H1 (cell line): ENCODE measurements at regions not wholly inside any gene's neighbourhood (a gene's known extent, or its start where the extent isn't known, plus 50 kb on each side); places are given as distances from the start of the nearest gene placed in this dataset.

ENCODE experiments used
- CTCF ChIA-PET: fragments of 300-600 bp; sonication (Branson Sonifier 250); formaldehyde crosslinking; loops from one replicate; lab custom pipeline; 2021; ENCODE audit not compliant: partially characterized antibody; lab: Charles Lee
- POLR2A ChIA-PET: fragments of 300-600 bp; sonication (Branson Sonifier 250); formaldehyde crosslinking; loops from one replicate; lab custom pipeline; 2021; ENCODE audit warnings: inconsistent platforms; ENCODE audit not compliant: partially characterized antibody; lab: Charles Lee
- DNase-seq, 2 experiments: peaks; one replicate each; pipeline versions ENCODE4 v3.0.0 to v3.0.0-alpha.2; 2010 to 2022; ENCODE audit warnings: low spot score in 2 of 2, low read depth in 1 of 2, mixed read lengths in 1 of 2
- FAIRE-seq: peaks from 2 replicates; lab custom pipeline; 2011; peaks lifted over from hg19 to GRCh38; lab: Jason Lieb, UNC
- H2AFZ ChIP-seq: 2 replicates; pipeline ENCODE4 v1.8.1; 2012; ENCODE audit warnings: low read length, inconsistent platforms
- H2AK5ac ChIP-seq: 2 replicates; pipeline ENCODE4 v1.6.1; 2013; ENCODE audit warnings: low read depth, low read length
- H2BK120ac ChIP-seq: replicated peaks from 2 replicates; pipeline ENCODE3; 2013; ENCODE audit warnings: low read depth, low read length, inconsistent platforms
- H2BK12ac ChIP-seq: 2 replicates; pipeline ENCODE4 v1.6.1; 2013; ENCODE audit warnings: low read depth, low read length
- H2BK15ac ChIP-seq: 2 replicates; pipeline ENCODE4 v1.6.1; 2013; ENCODE audit warnings: low read length
- H2BK20ac ChIP-seq: 2 replicates; pipeline ENCODE4 v1.6.1; 2013; ENCODE audit warnings: low read length
- H2BK5ac ChIP-seq: 2 replicates; pipeline ENCODE4 v1.6.1; 2013; ENCODE audit warnings: low read depth, low read length
- H3K14ac ChIP-seq: 2 replicates; pipeline ENCODE4 v1.6.1; 2013; ENCODE audit warnings: inconsistent platforms; ENCODE audit not compliant: insufficient read length
- H3K18ac ChIP-seq: 2 replicates; pipeline ENCODE4 v1.6.1; 2013; ENCODE audit warnings: low read length; ENCODE audit errors: extremely low read depth
- H3K23ac ChIP-seq: 2 replicates; pipeline ENCODE4 v1.6.1; 2013; ENCODE audit warnings: inconsistent platforms; ENCODE audit not compliant: insufficient read length
- H3K23me2 ChIP-seq: 2 replicates; pipeline ENCODE4 v1.6.1; 2013; ENCODE audit warnings: low read depth, low read length
- H3K27ac ChIP-seq: 2 replicates; pipeline ENCODE4 v1.6.1; 2011; ENCODE audit warnings: low read depth, low read length, inconsistent platforms
- H3K27me3 ChIP-seq, 4 experiments: replicated peaks in 1 of 4; 1 replicate in 1 of 4; 2 replicates in 3 of 4; pipeline versions ENCODE4 v1.6.1 to v1.8.1; 2011 to 2013; ENCODE audit warnings: low read length in 3 of 4, mild to moderate bottlenecking in 3 of 4, inconsistent platforms in 2 of 4, mixed read lengths in 2 of 4, moderate library complexity in 1 of 4; ENCODE audit not compliant: control insufficient read depth in 3 of 4, insufficient read depth in 3 of 4; ENCODE audit errors: extremely low read depth in 1 of 4
- H3K36me3 ChIP-seq, 4 experiments: 2 replicates each; pipeline versions ENCODE4 v1.6.1 to v1.8.1; 2011 to 2013; ENCODE audit warnings: mild to moderate bottlenecking in 4 of 4, low read length in 3 of 4, moderate library complexity in 2 of 4, control low read depth in 1 of 4, inconsistent platforms in 1 of 4; ENCODE audit not compliant: insufficient read depth in 4 of 4, control insufficient read depth in 2 of 4
- H3K4ac ChIP-seq: replicated peaks from 2 replicates; pipeline ENCODE3; 2013; ENCODE audit warnings: low read length, low read depth, mixed read lengths, inconsistent platforms; ENCODE audit not compliant: insufficient read length
- H3K4me1 ChIP-seq, 4 experiments: replicated peaks in 1 of 4; 1 replicate in 1 of 4; 2 replicates in 3 of 4; pipeline versions ENCODE4 v1.6.1 to v1.8.1; 2011 to 2013; ENCODE audit warnings: low read length in 3 of 4, inconsistent platforms in 2 of 4, mixed read lengths in 1 of 4; ENCODE audit not compliant: insufficient read depth in 4 of 4, control insufficient read depth in 3 of 4
- H3K4me2 ChIP-seq, 2 experiments: 2 replicates each; pipeline versions ENCODE4 v1.6.1 to v1.8.1; 2011 to 2013; ENCODE audit warnings: low read depth in 2 of 2, low read length in 2 of 2, control low read depth in 1 of 2, inconsistent platforms in 1 of 2, mild to moderate bottlenecking in 1 of 2; ENCODE audit not compliant: insufficient read depth in 1 of 2
- H3K4me3 ChIP-seq, 4 experiments: fragments of 200-600, 300-600 bp in 1 of 4; sonication (generic), shearing (Covaris generic), sonication (Bioruptor Twin) in 1 of 4; 2 replicates each; pipeline versions ENCODE4 v1.5.1 to v1.8.1; 2011 to 2016; ENCODE audit warnings: low read length in 4 of 4, low read depth in 3 of 4, control low read depth in 2 of 4, inconsistent platforms in 2 of 4, mild to moderate bottlenecking in 2 of 4, mixed read lengths in 1 of 4, moderate library complexity in 1 of 4; ENCODE audit not compliant: insufficient read depth in 2 of 4; ENCODE audit errors: extremely low read depth in 1 of 4
- H3K56ac ChIP-seq: replicated peaks from 2 replicates; pipeline ENCODE3; 2013; ENCODE audit warnings: low read depth, mild to moderate bottlenecking, mixed read lengths, low read length, inconsistent platforms; ENCODE audit not compliant: insufficient read length
- H3K79me1 ChIP-seq: 2 replicates; pipeline ENCODE4 v1.6.1; 2013; ENCODE audit warnings: low read depth, low read length, control low read depth
- H3K79me2 ChIP-seq, 2 experiments: 2 replicates each; pipeline versions ENCODE4 v1.6.1 to v1.8.1; 2012 to 2013; ENCODE audit warnings: low read length in 2 of 2, mild to moderate bottlenecking in 2 of 2, inconsistent platforms in 1 of 2; ENCODE audit not compliant: insufficient read depth in 2 of 2, control insufficient read depth in 1 of 2
- H3K9ac ChIP-seq, 4 experiments: replicated peaks in 1 of 4; 1 replicate in 1 of 4; 2 replicates in 3 of 4; pipeline versions ENCODE4 v1.6.1 to v1.8.1; 2011 to 2013; ENCODE audit warnings: low read depth in 3 of 4, low read length in 3 of 4, control low read depth in 2 of 4, mild to moderate bottlenecking in 2 of 4, moderate library complexity in 2 of 4, inconsistent platforms in 1 of 4; ENCODE audit errors: extremely low read depth in 1 of 4
- H3K9me3 ChIP-seq, 2 experiments: 2 replicates each; pipeline versions ENCODE4 v1.6.1 to v1.8.1; 2012 to 2013; ENCODE audit warnings: mild to moderate bottlenecking in 2 of 2, moderate library complexity in 2 of 2, control low read depth in 1 of 2, inconsistent platforms in 1 of 2, low read depth in 1 of 2, low read length in 1 of 2, mixed read lengths in 1 of 2; ENCODE audit not compliant: insufficient read depth in 2 of 2
- H4K20me1 ChIP-seq, 2 experiments: replicated peaks in 1 of 2; 2 replicates each; pipeline versions ENCODE3 to v1.8.1; 2011 to 2013; ENCODE audit warnings: inconsistent platforms in 2 of 2, low read length in 2 of 2, mild to moderate bottlenecking in 1 of 2; ENCODE audit not compliant: insufficient read depth in 2 of 2, control insufficient read depth in 1 of 2
- H4K5ac ChIP-seq: 2 replicates; pipeline ENCODE4 v1.6.1; 2013; ENCODE audit warnings: low read length, low read depth, mixed read lengths, inconsistent platforms; ENCODE audit not compliant: insufficient read length
- H4K8ac ChIP-seq: 2 replicates; pipeline ENCODE4 v1.8.0; 2013; ENCODE audit warnings: mild to moderate bottlenecking, moderate library complexity, low read length, inconsistent platforms; ENCODE audit not compliant: insufficient read depth; ENCODE audit errors: extremely low read depth
- H4K91ac ChIP-seq: replicated peaks from 2 replicates; pipeline ENCODE3; 2013; ENCODE audit warnings: low read length, mixed read lengths, inconsistent platforms; ENCODE audit not compliant: insufficient read length
- CHD2 ChIP-seq: IDR thresholded peaks from 2 replicates; pipeline ENCODE4 v1.6.1; 2012; ENCODE audit warnings: low read length, improper control_type of control experiment
- JUN ChIP-seq: IDR thresholded peaks from 2 replicates; pipeline ENCODE4 v1.6.1; 2011; ENCODE audit warnings: low read depth, mild to moderate bottlenecking, improper control_type of control experiment, low read length
- POLR2AphosphoS5 ChIP-seq: IDR thresholded peaks from 2 replicates; pipeline ENCODE4 v1.6.1; 2011; ENCODE audit warnings: low read depth, low read length
- RFX5 ChIP-seq: IDR thresholded peaks from 2 replicates; pipeline ENCODE4 v1.6.1; 2011; ENCODE audit warnings: low read depth, low read length, improper control_type of control experiment, borderline replicate concordance
- RNF2 ChIP-seq: fragments of 200-900, 300-1000 bp; sonication (generic); IDR thresholded peaks from 2 replicates; pipeline ENCODE4 v1.7.1; 2016; ENCODE audit warnings: borderline replicate concordance, low read depth, mild to moderate bottlenecking, antibody characterized with exemption, low read length; ENCODE audit not compliant: poor library complexity, severe bottlenecking; ENCODE audit errors: missing control alignments
- SIRT6 ChIP-seq: IDR thresholded peaks from one replicate; pipeline ENCODE4 v1.7.1; 2012; ENCODE audit warnings: low read length, inconsistent platforms
- SP2 ChIP-seq: IDR thresholded peaks from 2 replicates; pipeline ENCODE4 v1.6.1; 2012; ENCODE audit warnings: mild to moderate bottlenecking, low read length, inconsistent platforms
- SP4 ChIP-seq: IDR thresholded peaks from 2 replicates; pipeline ENCODE4 v1.6.1; 2012; ENCODE audit warnings: low read length, inconsistent platforms
- TBP ChIP-seq: IDR thresholded peaks from 2 replicates; pipeline ENCODE4 v1.6.1; 2011; ENCODE audit warnings: low read depth, low read length, improper control_type of control experiment
- TEAD4 ChIP-seq: IDR thresholded peaks from 2 replicates; pipeline ENCODE4 v1.6.1; 2012; ENCODE audit warnings: low read depth, low read length, inconsistent platforms, mixed read lengths
- WGBS, 2 experiments: shearing (Covaris generic) in 1 of 2; methylation state at CpG; one replicate each; pipeline versions ENCODE4 v1.1.6 to v1.1.7; 2013 to 2015; ENCODE audit warnings: low lambda C conversion rate in 2 of 2, mixed read lengths in 2 of 2, inconsistent platforms in 1 of 2, low coverage in 1 of 2, missing lambda C conversion rate in 1 of 2; ENCODE audit not compliant: insufficient replicate concordance in 2 of 2, insufficient coverage in 1 of 2, insufficient read length in 1 of 2; ENCODE audit errors: extremely low coverage in 1 of 2, missing lambda C conversion rate in 1 of 2; 5-methylcytosine and 5-hydroxymethylcytosine counted together
- TF ChIP-seq, protein P1 (sequence below): IDR thresholded peaks from 2 replicates; pipeline ENCODE4 v1.6.1; 2012; ENCODE audit warnings: low read length, inconsistent platforms
- TF ChIP-seq, protein P2 (sequence below), 3 experiments: IDR thresholded peaks; 1 replicate in 2 of 3; 2 replicates in 1 of 3; pipeline versions ENCODE4 v1.5.1 to v1.6.1; 2011; ENCODE audit warnings: low read length in 3 of 3, mild to moderate bottlenecking in 3 of 3, inconsistent platforms in 2 of 3, low read depth in 1 of 3, moderate library complexity in 1 of 3; ENCODE audit not compliant: insufficient read depth in 1 of 3; ENCODE audit errors: control extremely low read depth in 1 of 3

DNA sequence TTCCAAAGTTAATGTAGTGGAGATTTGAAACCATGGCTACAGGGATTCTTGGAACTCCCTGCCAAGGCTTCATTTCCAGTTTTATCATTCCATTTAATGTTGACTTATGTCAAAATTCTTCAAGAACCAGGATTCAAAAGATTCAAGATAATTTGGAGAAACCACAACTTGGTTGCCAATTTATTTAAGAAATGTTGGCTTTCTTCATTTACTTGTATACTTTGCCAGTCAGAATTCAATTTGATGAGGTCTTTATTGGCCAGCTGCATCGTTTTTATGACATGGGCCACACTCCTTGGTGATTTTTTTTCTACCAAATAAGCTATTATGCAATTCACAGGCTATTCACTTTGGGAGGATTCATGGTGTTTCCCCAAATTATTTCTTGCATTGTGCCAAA lies 53.1 kb upstream of the RASEF start:
- DNase-seq (no peak), FAIRE-seq (no peak)
- H3K23ac ChIP-seq, result no peak overlapping the region
- ChIA-PET CTCF (no interaction called here), POLR2A (no interaction called here)
- H4K5ac ChIP-seq, result no peak overlapping the region
- H2BK15ac ChIP-seq, result no peak overlapping the region
- H3K9me3 ChIP-seq, result peaks cover 5 to 6% of the 10 kb centered on the region in 2 experiments; a peak in 3 of 4 replicates
- H3K79me2 ChIP-seq, result no peaks in the 10 kb centered on the region
- H3K4me3 ChIP-seq, result no peak overlapping the region
- H2BK120ac ChIP-seq, result no peak overlapping the region
- no peak overlapping the region for H3K9ac ChIP-seq
- no peaks in the 10 kb centered on the region for H4K20me1 ChIP-seq
- no peak overlapping the region for H2BK5ac ChIP-seq
- no peak overlapping the region for H3K4ac ChIP-seq
- H3K36me3 ChIP-seq, result no peaks in the 10 kb centered on the region
- no peaks in the 10 kb centered on the region for H3K79me1 ChIP-seq
- no peak overlapping the region for H4K8ac ChIP-seq
- no peak overlapping the region for H2BK12ac ChIP-seq
- H3K4me2 ChIP-seq, result no peak overlapping the region
- WGBS, 2 experiments, result 67% methylated on average over 1 of the region's 1 CpG; no CpG with 5 or more reads in 1 of the 2 experiments
- no peaks in the 10 kb centered on the region for H3K27me3 ChIP-seq
- no peak overlapping the region for H3K14ac ChIP-seq
- no peak overlapping the region for H4K91ac ChIP-seq
- H3K27ac ChIP-seq, result no peak overlapping the region
- H2AK5ac ChIP-seq, result no peak overlapping the region
- no peaks in the 10 kb centered on the region for H3K4me1 ChIP-seq
- no peak overlapping the region for H3K56ac ChIP-seq
- no peaks in the 10 kb centered on the region for H3K23me2 ChIP-seq
- no peak overlapping the region for H2AFZ ChIP-seq
- H2BK20ac ChIP-seq, result no peak overlapping the region
- no peak overlapping the region for H3K18ac ChIP-seq
- TF ChIP-seq TBP (no peak), SP2 (no peak), TEAD4 (no peak), SIRT6 (no peak), JUN (no peak), POLR2AphosphoS5 (no peak), RNF2 (no peak), SP4 (no peak), RFX5 (no peak), CHD2 (no peak)
- TF ChIP-seq, protein P1, sequence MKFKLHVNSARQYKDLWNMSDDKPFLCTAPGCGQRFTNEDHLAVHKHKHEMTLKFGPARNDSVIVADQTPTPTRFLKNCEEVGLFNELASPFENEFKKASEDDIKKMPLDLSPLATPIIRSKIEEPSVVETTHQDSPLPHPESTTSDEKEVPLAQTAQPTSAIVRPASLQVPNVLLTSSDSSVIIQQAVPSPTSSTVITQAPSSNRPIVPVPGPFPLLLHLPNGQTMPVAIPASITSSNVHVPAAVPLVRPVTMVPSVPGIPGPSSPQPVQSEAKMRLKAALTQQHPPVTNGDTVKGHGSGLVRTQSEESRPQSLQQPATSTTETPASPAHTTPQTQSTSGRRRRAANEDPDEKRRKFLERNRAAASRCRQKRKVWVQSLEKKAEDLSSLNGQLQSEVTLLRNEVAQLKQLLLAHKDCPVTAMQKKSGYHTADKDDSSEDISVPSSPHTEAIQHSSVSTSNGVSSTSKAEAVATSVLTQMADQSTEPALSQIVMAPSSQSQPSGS, result no peak
- TF ChIP-seq, protein P2, sequence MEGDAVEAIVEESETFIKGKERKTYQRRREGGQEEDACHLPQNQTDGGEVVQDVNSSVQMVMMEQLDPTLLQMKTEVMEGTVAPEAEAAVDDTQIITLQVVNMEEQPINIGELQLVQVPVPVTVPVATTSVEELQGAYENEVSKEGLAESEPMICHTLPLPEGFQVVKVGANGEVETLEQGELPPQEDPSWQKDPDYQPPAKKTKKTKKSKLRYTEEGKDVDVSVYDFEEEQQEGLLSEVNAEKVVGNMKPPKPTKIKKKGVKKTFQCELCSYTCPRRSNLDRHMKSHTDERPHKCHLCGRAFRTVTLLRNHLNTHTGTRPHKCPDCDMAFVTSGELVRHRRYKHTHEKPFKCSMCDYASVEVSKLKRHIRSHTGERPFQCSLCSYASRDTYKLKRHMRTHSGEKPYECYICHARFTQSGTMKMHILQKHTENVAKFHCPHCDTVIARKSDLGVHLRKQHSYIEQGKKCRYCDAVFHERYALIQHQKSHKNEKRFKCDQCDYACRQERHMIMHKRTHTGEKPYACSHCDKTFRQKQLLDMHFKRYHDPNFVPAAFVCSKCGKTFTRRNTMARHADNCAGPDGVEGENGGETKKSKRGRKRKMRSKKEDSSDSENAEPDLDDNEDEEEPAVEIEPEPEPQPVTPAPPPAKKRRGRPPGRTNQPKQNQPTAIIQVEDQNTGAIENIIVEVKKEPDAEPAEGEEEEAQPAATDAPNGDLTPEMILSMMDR (IDR thresholded peaks at IDR 0.05; ENCODE audit: control extremely low read depth in 1 of 3, insufficient read depth in 1 of 3, low read depth in 1 of 3, low read length in 3 of 3), result no peak
